ENCODE measurements at regions not wholly inside any gene's neighbourhood (a gene's known extent, or its start where the extent isn't known, plus 50 kb on each side); places are given as distances from the start of the nearest gene placed in this dataset.

- Histone ChIP-seq H3K4me1 (ENCODE audit: control insufficient read depth in 1 of 2, low read depth in 2 of 2) (no peaks in the 10 kb centered on the region), H3K4me3 (no peak overlapping the region), H3K36me3 (no peaks in the 10 kb centered on the region), H3K9me3 (no peaks in the 10 kb centered on the region), H3K27ac (no peak overlapping the region), H3K27me3 (replicated peaks; ENCODE audit: insufficient read depth) (no peaks in the 10 kb centered on the region)
- DNase-seq (ENCODE audit: low spot score) (no peak), ATAC-seq (ENCODE audit: insufficient number of reproducible peaks, low FRiP score, low read depth) (no peak)
- peak; percentile 62 for TF ChIP-seq CTCF (IDR thresholded peaks at IDR 0.05)
Measured at GRCh38 chr1:165073185-165074007, 283.1 kb downstream of the LMX1A start.

- Histone ChIP-seq H3K9me3 (no peaks in the 10 kb centered on the region), H3K36me3 (no peaks in the 10 kb centered on the region), H3K4me3 (no peak overlapping the region), H3K27me3 (replicated peaks; ENCODE audit: insufficient read depth) (no peaks in the 10 kb centered on the region), H3K27ac (no peak overlapping the region), H3K4me1 (ENCODE audit: control insufficient read depth in 1 of 2, low read depth in 2 of 2) (no peaks in the 10 kb centered on the region)
- no peak for DNase-seq (ENCODE audit: low spot score)
- no peak for TF ChIP-seq CTCF (IDR thresholded peaks at IDR 0.05)
- no peak for ATAC-seq (ENCODE audit: insufficient number of reproducible peaks, low FRiP score, low read depth)
Measured at GRCh38 chr1:165070675-165071074, 285.8 kb downstream of the LMX1A start.

- Histone ChIP-seq H3K4me1 (ENCODE audit: control insufficient read depth in 1 of 2, low read depth in 2 of 2) (no peaks in the 10 kb centered on the region), H3K27me3 (replicated peaks; ENCODE audit: insufficient read depth) (no peaks in the 10 kb centered on the region), H3K9me3 (no peaks in the 10 kb centered on the region), H3K4me3 (no peak overlapping the region), H3K36me3 (no peaks in the 10 kb centered on the region), H3K27ac (no peak overlapping the region)
- no peak for TF ChIP-seq CTCF (IDR thresholded peaks at IDR 0.05)
- no peak for DNase-seq (ENCODE audit: low spot score)
- no peak for ATAC-seq (ENCODE audit: insufficient number of reproducible peaks, low FRiP score, low read depth)
Measured at GRCh38 chr1:165069829-165070228, 286.7 kb downstream of the LMX1A start.

GRCh38 chr1:165068741-165069140, 287.8 kb downstream of the LMX1A start:
- TF ChIP-seq CTCF (IDR thresholded peaks at IDR 0.05): no peak
- Histone ChIP-seq H3K27me3 (replicated peaks; ENCODE audit: insufficient read depth) (no peaks in the 10 kb centered on the region), H3K4me3 (no peak overlapping the region), H3K36me3 (no peaks in the 10 kb centered on the region), H3K27ac (no peak overlapping the region), H3K9me3 (no peaks in the 10 kb centered on the region), H3K4me1 (ENCODE audit: control insufficient read depth in 1 of 2, low read depth in 2 of 2) (no peaks in the 10 kb centered on the region)
- ATAC-seq (ENCODE audit: insufficient number of reproducible peaks, low FRiP score, low read depth): no peak
- no peak for DNase-seq (ENCODE audit: low spot score)

- Histone ChIP-seq H3K27ac (no peak overlapping the region), H3K27me3 (replicated peaks; ENCODE audit: insufficient read depth) (no peaks in the 10 kb centered on the region), H3K4me3 (no peak overlapping the region), H3K4me1 (ENCODE audit: control insufficient read depth in 1 of 2, low read depth in 2 of 2) (no peaks in the 10 kb centered on the region), H3K9me3 (no peaks in the 10 kb centered on the region), H3K36me3 (no peaks in the 10 kb centered on the region)
- no peak for ATAC-seq (ENCODE audit: insufficient number of reproducible peaks, low FRiP score, low read depth)
- no peak for TF ChIP-seq CTCF (IDR thresholded peaks at IDR 0.05)
- DNase-seq (ENCODE audit: low spot score): no peak
Measured at GRCh38 chr1:165067829-165068228, 288.7 kb downstream of the LMX1A start.

All from thoracic aorta (tissue), 2 donors.